K562 (cell line): ENCODE measurements at regions not wholly inside any gene's neighbourhood (a gene's known extent, or its start where the extent isn't known, plus 50 kb on each side); places are given as distances from the start of the nearest gene placed in this dataset.

Experiments used
- CBFA2T2 ChIP-seq: fragments of 450-650 bp; conservative IDR thresholded peaks from 2 replicates; pipeline ENCODE4 v1.6.1; 2017; ENCODE audit warnings: mild to moderate bottlenecking
- TF ChIP-seq, protein P1 (sequence below), 2 experiments: fragments of 450-650 bp in 1 of 2; sonication (generic) in 1 of 2; formaldehyde crosslinking in 1 of 2; IDR thresholded peaks; 2 replicates each; pipeline versions ENCODE4 v1.7.1 to v1.9.0; 2016 to 2022; ENCODE audit warnings: inconsistent platforms in 1 of 2, mild to moderate bottlenecking in 1 of 2, missing genetic modification reagents in 1 of 2

DNA sequence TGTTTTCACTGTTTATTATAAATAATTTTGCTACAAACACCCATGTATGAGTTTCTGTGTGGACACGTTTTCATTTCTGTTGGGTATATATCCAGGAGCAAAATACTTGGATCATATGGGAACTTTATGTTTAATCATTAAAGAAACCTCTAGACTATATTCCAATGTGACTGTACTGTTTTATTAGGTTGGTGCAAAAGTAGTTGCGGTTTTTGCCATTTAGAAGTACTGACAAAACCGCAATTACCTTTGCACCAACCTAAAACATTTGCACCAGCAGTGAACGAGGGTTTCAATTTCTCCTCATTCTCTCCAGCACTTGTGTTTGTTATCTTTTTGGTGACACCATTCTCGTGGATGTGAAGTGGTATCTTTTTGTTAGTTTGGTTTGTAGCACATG, 565.0 kb downstream of the TRIML1 start (continued):
- TF ChIP-seq, protein P1, sequence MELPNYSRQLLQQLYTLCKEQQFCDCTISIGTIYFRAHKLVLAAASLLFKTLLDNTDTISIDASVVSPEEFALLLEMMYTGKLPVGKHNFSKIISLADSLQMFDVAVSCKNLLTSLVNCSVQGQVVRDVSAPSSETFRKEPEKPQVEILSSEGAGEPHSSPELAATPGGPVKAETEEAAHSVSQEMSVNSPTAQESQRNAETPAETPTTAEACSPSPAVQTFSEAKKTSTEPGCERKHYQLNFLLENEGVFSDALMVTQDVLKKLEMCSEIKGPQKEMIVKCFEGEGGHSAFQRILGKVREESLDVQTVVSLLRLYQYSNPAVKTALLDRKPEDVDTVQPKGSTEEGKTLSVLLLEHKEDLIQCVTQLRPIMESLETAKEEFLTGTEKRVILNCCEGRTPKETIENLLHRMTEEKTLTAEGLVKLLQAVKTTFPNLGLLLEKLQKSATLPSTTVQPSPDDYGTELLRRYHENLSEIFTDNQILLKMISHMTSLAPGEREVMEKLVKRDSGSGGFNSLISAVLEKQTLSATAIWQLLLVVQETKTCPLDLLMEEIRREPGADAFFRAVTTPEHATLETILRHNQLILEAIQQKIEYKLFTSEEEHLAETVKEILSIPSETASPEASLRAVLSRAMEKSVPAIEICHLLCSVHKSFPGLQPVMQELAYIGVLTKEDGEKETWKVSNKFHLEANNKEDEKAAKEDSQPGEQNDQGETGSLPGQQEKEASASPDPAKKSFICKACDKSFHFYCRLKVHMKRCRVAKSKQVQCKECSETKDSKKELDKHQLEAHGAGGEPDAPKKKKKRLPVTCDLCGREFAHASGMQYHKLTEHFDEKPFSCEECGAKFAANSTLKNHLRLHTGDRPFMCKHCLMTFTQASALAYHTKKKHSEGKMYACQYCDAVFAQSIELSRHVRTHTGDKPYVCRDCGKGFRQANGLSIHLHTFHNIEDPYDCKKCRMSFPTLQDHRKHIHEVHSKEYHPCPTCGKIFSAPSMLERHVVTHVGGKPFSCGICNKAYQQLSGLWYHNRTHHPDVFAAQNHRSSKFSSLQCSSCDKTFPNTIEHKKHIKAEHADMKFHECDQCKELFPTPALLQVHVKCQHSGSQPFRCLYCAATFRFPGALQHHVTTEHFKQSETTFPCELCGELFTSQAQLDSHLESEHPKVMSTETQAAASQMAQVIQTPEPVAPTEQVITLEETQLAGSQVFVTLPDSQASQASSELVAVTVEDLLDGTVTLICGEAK (IDR thresholded peaks at IDR 0.05), result 0 out of 2 replicates have a peak, but pooled peaks have one; percentile 37
- TF ChIP-seq, protein P1 (CRISPR knock-in tag; IDR thresholded peaks at IDR 0.05), result no peak
- TF ChIP-seq CBFA2T2, result no peak
- TF ChIP-seq, all 486 proteins: peak for 1
